PC-9 (cell line): ENCODE measurements at regions not wholly inside any gene's neighbourhood (a gene's known extent, or its start where the extent isn't known, plus 50 kb on each side); places are given as distances from the start of the nearest gene placed in this dataset.

Source experiments
- BruUV-seq: library from RNA; stranded (reverse); fragments of 400-500 nt; replicated peaks from 2 replicates; lab custom pipeline; 2021; lab: Mats Ljungman, UMichigan
- CTCF ChIA-PET: fragments of 300-600 bp; sonication (Branson Sonifier 250); formaldehyde crosslinking; loops from one replicate; lab custom pipeline; 2022; ENCODE audit warnings: antibody characterized with exemption; lab: Charles Lee
- POLR2A ChIA-PET: fragments of 300-600 bp; sonication (Branson Sonifier 250); formaldehyde crosslinking; loops from one replicate; lab custom pipeline; 2022; ENCODE audit warnings: antibody characterized with exemption; ENCODE audit not compliant: unreplicated experiment; lab: Charles Lee
- DNase-seq, 2 experiments: peaks; one replicate each; pipeline versions ENCODE4 v3.0.0 to v3.0.0-alpha.2; 2015 to 2022; ENCODE audit warnings: mixed read lengths in 1 of 2
- H2AFZ ChIP-seq: fragments of 200-600 bp; sonication (generic); 2 replicates; pipeline ENCODE4 v1.8.1; 2017; ENCODE audit warnings: antibody characterized with exemption
- H3F3A ChIP-seq: fragments of 200-600 bp; sonication (generic); 2 replicates; pipeline ENCODE4 v1.8.1; 2017; ENCODE audit warnings: antibody characterized with exemption, mild to moderate bottlenecking, low read depth; ENCODE audit not compliant: insufficient read depth
- H3K27ac ChIP-seq: fragments of 200-600 bp; sonication (generic); 2 replicates; pipeline ENCODE4 v1.6.1; 2016; ENCODE audit warnings: mixed run types
- H3K27me3 ChIP-seq: fragments of 200-600 bp; sonication (generic); 2 replicates; pipeline ENCODE4 v1.6.1; 2016; ENCODE audit warnings: low read depth, mixed run types; ENCODE audit not compliant: insufficient read depth
- H3K36me3 ChIP-seq: fragments of 200-600 bp; sonication (generic); 2 replicates; pipeline ENCODE4 v1.6.1; 2016; ENCODE audit warnings: low read depth, mixed run types
- H3K4me1 ChIP-seq: fragments of 200-600 bp; sonication (generic); replicated peaks from 2 replicates; pipeline ENCODE4 v1.6.1; 2016; ENCODE audit warnings: mixed run types; ENCODE audit not compliant: insufficient read depth
- H3K4me2 ChIP-seq: fragments of 200-600 bp; sonication (generic); 2 replicates; pipeline ENCODE4 v1.6.1; 2017; ENCODE audit warnings: mixed run types
- H3K4me3 ChIP-seq: fragments of 200-600 bp; sonication (generic); 2 replicates; pipeline ENCODE4 v1.6.1; 2016; ENCODE audit warnings: mixed run types
- H3K79me2 ChIP-seq: fragments of 200-600 bp; sonication (generic); 2 replicates; pipeline ENCODE4 v1.6.1; 2017; ENCODE audit warnings: low read depth, mixed run types
- H3K9me2 ChIP-seq: fragments of 200-600 bp; sonication (generic); 2 replicates; pipeline ENCODE4 v1.8.1; 2017; ENCODE audit warnings: mild to moderate bottlenecking; ENCODE audit not compliant: insufficient read depth
- H3K9me3 ChIP-seq: fragments of 200-600 bp; sonication (generic); 2 replicates; pipeline ENCODE4 v1.8.1; 2016; ENCODE audit warnings: low read depth; ENCODE audit not compliant: insufficient read depth
- H4K20me1 ChIP-seq: fragments of 200-600 bp; sonication (generic); 2 replicates; pipeline ENCODE4 v1.8.1; 2017; ENCODE audit not compliant: insufficient read depth
- EZH2 ChIP-seq: fragments of 200-600 bp; sonication (generic); IDR thresholded peaks from 2 replicates; pipeline ENCODE4 v1.8.0; 2017; ENCODE audit warnings: antibody characterized with exemption, low read depth
- intact Hi-C: fragments of 100-400 bp; cut with micrococcal nuclease; formaldehyde crosslinking; loops from one replicate; pipeline ENCODE4 v1.10.0; 2022; ENCODE audit not compliant: unreplicated experiment
- TF ChIP-seq, protein P1 (sequence below): fragments of 200-600 bp; sonication (generic); conservative IDR thresholded peaks from 2 replicates; pipeline ENCODE4 v1.6.1; 2017; ENCODE audit warnings: mixed run types, antibody characterized with exemption, mild to moderate bottlenecking, moderate library complexity

DNA sequence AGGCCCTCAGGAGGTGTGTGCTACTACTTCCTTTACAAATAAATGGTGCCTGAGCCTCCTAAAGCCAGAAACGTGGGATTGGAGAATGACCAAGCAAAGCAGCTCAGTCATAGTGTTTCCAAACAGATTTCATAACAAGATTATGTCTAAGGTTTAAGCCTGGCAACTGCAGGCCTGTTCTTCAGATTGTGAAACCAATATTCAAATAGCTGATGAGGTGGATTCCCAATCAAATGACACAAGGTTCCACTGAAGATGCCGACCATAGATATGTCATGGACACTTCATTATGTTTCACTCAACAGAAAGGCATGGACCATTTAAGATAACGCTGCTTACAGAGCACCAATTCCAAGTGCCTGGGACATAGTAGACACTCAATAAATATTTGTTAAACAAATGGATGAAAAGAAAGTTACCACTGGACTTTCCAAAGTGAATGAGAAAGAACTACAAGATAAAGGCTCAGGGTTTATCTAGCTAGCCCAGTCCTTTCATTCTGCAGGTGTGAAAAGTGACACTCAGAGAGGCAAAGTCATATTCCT, 189.5 kb downstream of the ACTL7B start:
- no peaks in the 10 kb centered on the region for H3K4me1 ChIP-seq
- no peaks in the 10 kb centered on the region for H4K20me1 ChIP-seq
- no peak overlapping the region for H2AFZ ChIP-seq
- no peaks in the 10 kb centered on the region for H3K79me2 ChIP-seq
- H3F3A ChIP-seq, result no peaks in the 10 kb centered on the region
- H3K27ac ChIP-seq, result no peak overlapping the region
- ChIA-PET POLR2A (no interaction called here), CTCF (no interaction called here)
- H3K4me2 ChIP-seq, result no peak overlapping the region
- BruUV-seq, result no TSS peak
- TF ChIP-seq, protein P1, sequence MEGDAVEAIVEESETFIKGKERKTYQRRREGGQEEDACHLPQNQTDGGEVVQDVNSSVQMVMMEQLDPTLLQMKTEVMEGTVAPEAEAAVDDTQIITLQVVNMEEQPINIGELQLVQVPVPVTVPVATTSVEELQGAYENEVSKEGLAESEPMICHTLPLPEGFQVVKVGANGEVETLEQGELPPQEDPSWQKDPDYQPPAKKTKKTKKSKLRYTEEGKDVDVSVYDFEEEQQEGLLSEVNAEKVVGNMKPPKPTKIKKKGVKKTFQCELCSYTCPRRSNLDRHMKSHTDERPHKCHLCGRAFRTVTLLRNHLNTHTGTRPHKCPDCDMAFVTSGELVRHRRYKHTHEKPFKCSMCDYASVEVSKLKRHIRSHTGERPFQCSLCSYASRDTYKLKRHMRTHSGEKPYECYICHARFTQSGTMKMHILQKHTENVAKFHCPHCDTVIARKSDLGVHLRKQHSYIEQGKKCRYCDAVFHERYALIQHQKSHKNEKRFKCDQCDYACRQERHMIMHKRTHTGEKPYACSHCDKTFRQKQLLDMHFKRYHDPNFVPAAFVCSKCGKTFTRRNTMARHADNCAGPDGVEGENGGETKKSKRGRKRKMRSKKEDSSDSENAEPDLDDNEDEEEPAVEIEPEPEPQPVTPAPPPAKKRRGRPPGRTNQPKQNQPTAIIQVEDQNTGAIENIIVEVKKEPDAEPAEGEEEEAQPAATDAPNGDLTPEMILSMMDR, result no peak
- TF ChIP-seq EZH2, result no peak
- H3K9me2 ChIP-seq, result no peaks in the 10 kb centered on the region
- H3K36me3 ChIP-seq, result no peaks in the 10 kb centered on the region
- no peaks in the 10 kb centered on the region for H3K27me3 ChIP-seq
- no peak for DNase-seq
- no peak overlapping the region for H3K4me3 ChIP-seq
- intact Hi-C loops, result no loop called here
- H3K9me3 ChIP-seq, result no peaks in the 10 kb centered on the region; the same call in 1 of the 2 replicates

DNA sequence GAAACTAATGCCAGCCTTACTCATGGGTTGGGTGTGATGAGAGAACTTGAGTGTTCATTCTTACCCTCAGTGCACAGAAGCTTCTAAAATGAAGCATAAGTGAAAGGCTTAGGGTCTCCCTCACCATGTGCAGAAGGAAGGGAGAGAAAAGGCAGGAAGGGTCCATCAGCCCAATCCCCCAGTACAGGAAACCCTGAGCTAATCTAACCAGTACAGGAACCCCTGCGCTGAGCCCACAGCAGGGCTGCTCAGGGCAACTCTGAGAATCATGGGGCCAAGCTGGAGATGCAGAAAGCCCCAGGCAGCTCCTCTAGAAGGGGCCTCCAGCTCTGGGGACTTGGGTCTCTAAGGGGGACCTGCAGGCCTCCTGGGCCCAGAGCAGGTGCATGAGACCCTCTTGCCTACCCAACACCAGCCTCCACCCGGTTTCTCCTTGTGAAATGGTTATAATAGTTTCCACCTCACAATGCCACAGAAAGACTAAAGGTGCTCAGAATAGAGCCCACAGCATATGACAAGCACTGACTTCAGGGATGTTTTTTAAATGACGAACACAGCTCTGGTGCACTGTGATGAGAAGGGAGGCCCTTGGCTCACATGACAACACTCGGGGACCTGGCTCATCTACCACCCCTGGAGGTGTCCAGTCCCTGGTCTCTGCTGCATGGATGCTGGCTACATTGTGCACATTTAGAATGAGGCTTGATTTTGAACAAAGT, 190.1 kb downstream of the ACTL7B start:
- H3K4me2 ChIP-seq, result no peak overlapping the region
- no peaks in the 10 kb centered on the region for H3F3A ChIP-seq
- ChIA-PET POLR2A (no interaction called here), CTCF (no interaction called here)
- no peak overlapping the region for H3K27ac ChIP-seq
- H3K4me1 ChIP-seq, result no peaks in the 10 kb centered on the region
- H3K9me2 ChIP-seq, result no peaks in the 10 kb centered on the region
- H2AFZ ChIP-seq, result no peak overlapping the region
- TF ChIP-seq, protein P1, result no peak
- no peak for TF ChIP-seq EZH2
- no peaks in the 10 kb centered on the region for H3K79me2 ChIP-seq
- no peaks in the 10 kb centered on the region for H3K27me3 ChIP-seq
- H3K4me3 ChIP-seq, result no peak overlapping the region
- intact Hi-C loops, result no loop called here
- no peaks in the 10 kb centered on the region for H4K20me1 ChIP-seq
- H3K36me3 ChIP-seq, result no peaks in the 10 kb centered on the region
- no peak for DNase-seq
- peaks cover 1% of the 10 kb centered on the region for H3K9me3 ChIP-seq
- BruUV-seq, result no TSS peak

DNA sequence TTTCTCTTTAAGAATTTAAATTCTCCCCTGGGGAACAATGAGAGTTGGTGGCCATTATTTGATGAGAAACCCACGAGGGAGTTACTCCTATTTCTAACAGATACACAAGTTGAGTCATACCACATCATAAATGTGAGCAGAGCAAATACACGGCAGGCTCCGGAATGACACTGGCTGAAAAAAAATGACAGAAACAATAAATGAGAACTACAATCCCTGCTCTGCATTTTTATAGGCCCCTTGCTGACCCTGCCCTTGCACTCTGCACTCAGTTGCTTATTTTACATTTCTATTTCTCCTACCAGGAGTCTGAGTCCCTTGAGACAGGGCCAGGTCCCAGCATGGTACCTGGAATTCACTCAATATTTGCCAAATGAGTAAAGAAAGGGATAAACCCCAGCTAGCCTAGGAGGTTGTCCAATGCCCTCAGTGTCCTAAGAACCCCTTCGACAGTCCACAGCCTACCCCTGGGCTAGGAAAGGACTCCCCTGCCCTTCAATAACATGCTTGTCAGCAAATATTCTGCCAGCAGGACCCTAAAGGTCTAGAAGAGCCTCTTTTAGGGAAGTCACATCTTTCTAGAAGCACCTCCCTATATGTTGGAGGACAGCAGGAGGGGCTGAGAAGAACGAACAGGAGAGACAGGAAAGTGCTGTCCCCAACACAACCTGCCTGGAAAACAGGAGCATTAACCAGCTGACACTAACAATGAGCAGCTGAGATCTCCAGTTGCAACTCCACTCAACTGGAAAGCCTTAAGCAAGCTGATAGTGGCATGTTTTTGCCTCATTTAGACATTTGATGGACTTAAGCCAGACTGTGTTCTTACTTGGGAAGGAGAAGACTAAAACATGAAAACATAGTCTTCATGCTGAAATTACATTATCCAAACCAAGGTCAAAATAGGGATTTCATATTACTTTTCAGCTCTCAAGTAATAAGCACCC, 191.2 kb downstream of the ACTL7B start:
- Histone ChIP-seq H3K4me2 (no peak overlapping the region), H3K27ac (no peak overlapping the region), H3K9me2 (no peaks in the 10 kb centered on the region), H3F3A (no peaks in the 10 kb centered on the region), H2AFZ (no peak overlapping the region), H3K4me1 (no peaks in the 10 kb centered on the region), H3K4me3 (no peak overlapping the region), H4K20me1 (no peaks in the 10 kb centered on the region), H3K9me3 (peaks cover 11% of the 10 kb centered on the region), H3K36me3 (no peaks in the 10 kb centered on the region), H3K27me3 (no peaks in the 10 kb centered on the region), H3K79me2 (no peaks in the 10 kb centered on the region)
- ChIA-PET CTCF (no interaction called here), POLR2A (no interaction called here)
- intact Hi-C loops, result no loop called here
- DNase-seq, result no peak
- no TSS peak for BruUV-seq
- TF ChIP-seq, protein P1, result no peak
- no peak for TF ChIP-seq EZH2
